ENCODE measurements at regions not wholly inside any gene's neighbourhood (a gene's known extent, or its start where the extent isn't known, plus 50 kb on each side); places are given as distances from the start of the nearest gene placed in this dataset.
A peak's percentile ranks its signal among the peaks of the same experiment; 100 is the strongest.

- Histone ChIP-seq H3K4me2 (ENCODE audit: unreplicated experiment) (no peak overlapping the region), H3K9me2 (ENCODE audit: insufficient read depth) (no peaks in the 10 kb centered on the region), H3K79me2 (ENCODE audit: insufficient read depth) (no peaks in the 10 kb centered on the region), H3K27me3 (replicated peaks; ENCODE audit: insufficient read depth) (no peaks in the 10 kb centered on the region), H2AFZ (no peak overlapping the region), H3F3A (ENCODE audit: insufficient read depth) (no peaks in the 10 kb centered on the region), H3K4me1 (ENCODE audit: insufficient read depth) (no peaks in the 10 kb centered on the region), H3K9ac (no peak overlapping the region), H3K27ac (no peak overlapping the region), H3K4me3 (no peak overlapping the region), H3K9me3 (ENCODE audit: low read depth) (no peaks in the 10 kb centered on the region), H3K36me3 (ENCODE audit: low read depth) (no peaks in the 10 kb centered on the region), H4K20me1 (ENCODE audit: insufficient read depth) (no peaks in the 10 kb centered on the region)
- WGBS, 2 experiments (ENCODE audit: low coverage in 1 of 2, low lambda C conversion rate in 2 of 2, missing lambda C conversion rate in 2 of 2), result 78 to 80% methylated on average over 2 of the region's 2 CpGs
- in situ Hi-C loops (cut with MboI), result no loop called here
- no peak for DNase-seq
- no peak for TF ChIP-seq EZH2phosphoT487 (IDR thresholded peaks at IDR 0.05; ENCODE audit: insufficient read depth, low read depth)
Measured at GRCh38 chr13:77988355-77988754, 69.7 kb upstream of the EDNRB start.

DNA sequence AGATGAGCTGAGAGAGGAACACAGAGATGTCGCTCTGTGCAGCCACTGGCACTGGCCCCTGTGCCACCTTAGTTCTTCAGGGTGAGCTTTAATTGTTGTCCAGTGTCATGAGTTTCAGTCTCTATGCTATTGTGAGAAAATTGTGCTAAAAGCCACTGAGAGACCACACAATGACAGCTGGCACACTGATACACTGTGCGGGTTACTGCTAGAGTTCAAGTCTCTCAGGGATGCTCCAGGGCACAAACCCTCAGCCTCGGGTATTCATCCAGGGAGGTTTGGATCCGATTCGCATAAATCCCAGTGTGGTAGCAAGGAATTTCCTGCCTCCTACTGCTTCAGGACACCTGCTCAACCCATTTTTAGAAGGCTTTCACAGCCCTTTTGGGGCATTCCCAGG is 68.1 kb upstream of the EDNRB start:
- TF ChIP-seq EZH2phosphoT487 (IDR thresholded peaks at IDR 0.05; ENCODE audit: insufficient read depth, low read depth), result no peak
- no peak for TF ChIP-seq EZH2 (IDR thresholded peaks at IDR 0.05; ENCODE audit: insufficient read depth, poor library complexity, severe bottlenecking)
- H3K27me3 ChIP-seq (replicated peaks; ENCODE audit: insufficient read depth), result no peaks in the 10 kb centered on the region
- H3K4me2 ChIP-seq (ENCODE audit: unreplicated experiment), result no peak overlapping the region
- no peak overlapping the region for H3K27ac ChIP-seq
- H2AFZ ChIP-seq, result no peak overlapping the region
- no peaks in the 10 kb centered on the region for H3F3A ChIP-seq (ENCODE audit: insufficient read depth)
- in situ Hi-C loops (cut with MboI), result no loop called here
- no peak overlapping the region for H3K4me3 ChIP-seq
- DNase-seq, result no peak
- no peaks in the 10 kb centered on the region for H3K79me2 ChIP-seq (ENCODE audit: insufficient read depth)
- no peaks in the 10 kb centered on the region for H4K20me1 ChIP-seq (ENCODE audit: insufficient read depth)
- no peak overlapping the region for H3K9ac ChIP-seq
- H3K36me3 ChIP-seq (ENCODE audit: low read depth), result no peaks in the 10 kb centered on the region
- no peaks in the 10 kb centered on the region for H3K9me3 ChIP-seq (ENCODE audit: low read depth)
- H3K4me1 ChIP-seq (ENCODE audit: insufficient read depth), result no peaks in the 10 kb centered on the region
- no peaks in the 10 kb centered on the region for H3K9me2 ChIP-seq (ENCODE audit: insufficient read depth)
- WGBS, 2 experiments (ENCODE audit: low coverage in 1 of 2, low lambda C conversion rate in 2 of 2, missing lambda C conversion rate in 2 of 2), result 83 to 84% methylated on average over 5 of the region's 5 CpGs

DNA sequence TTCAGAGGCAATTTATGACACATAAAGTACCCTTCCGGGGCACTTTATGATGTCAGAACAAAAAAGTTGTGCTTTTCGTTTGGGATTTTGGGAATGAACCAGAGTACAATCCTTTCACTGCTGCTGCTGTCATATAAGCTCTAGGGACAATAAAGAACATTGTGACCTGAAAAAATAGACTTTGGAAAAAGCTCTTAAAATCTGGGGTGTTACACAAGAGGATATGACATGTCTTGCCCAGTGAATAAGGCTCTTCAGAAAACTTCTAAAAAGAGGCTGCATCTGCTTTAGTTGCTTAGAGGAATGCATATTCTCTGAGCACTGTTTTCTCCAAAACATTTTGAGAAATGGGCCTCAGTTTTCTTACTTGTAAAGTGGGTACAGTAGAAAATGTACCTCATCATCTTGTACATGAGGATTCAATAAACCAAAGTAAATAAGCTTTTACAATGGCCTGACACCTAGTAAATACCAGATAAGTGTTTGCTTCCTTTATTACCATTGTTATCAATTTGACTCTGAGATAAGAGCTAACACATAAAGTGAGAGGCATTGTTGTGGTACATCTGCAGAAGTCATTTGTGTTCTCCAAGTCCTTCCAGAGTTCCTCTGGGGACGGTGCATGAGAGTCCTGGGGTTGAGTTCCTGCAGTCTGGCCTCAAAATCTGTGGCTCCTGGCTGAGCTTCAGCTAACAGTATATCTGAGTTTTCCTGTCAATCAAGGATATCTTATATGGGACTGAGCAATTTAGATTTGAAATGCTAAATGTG is 67.4 kb upstream of the EDNRB start:
- H3K4me3 ChIP-seq, result no peak overlapping the region
- in situ Hi-C loops (cut with MboI), result no loop called here

DNA sequence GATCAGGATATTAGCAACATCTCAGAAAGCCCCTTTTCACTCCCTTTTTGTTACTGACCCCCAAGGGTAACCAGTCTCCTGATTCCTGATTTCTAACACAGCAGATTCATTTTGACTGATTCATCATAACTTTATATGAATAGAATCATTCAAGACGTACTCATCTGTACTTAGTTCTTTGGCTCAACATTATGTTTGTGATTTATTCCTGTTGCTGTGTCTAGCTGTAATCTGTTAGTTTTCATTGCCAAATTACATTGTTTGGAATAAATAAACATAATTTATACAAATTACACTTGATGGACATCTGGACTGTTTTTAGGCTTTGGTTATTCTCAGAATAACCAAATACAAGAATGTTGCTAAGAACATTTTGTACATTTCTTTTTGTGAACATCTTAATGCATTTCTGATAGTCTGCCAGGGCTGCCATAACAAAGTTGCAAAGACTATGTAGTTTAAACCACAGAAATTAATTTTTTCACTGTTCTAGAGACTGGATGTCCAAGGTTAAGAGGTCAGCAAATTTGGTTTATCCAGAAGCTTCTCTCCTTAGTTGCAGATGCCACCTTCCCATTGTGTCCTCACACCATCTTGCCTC is 62.8 kb upstream of the EDNRB start:
- in situ Hi-C loops (cut with MboI), result no loop called here
- Histone ChIP-seq H3K9me2 (ENCODE audit: insufficient read depth) (no peaks in the 10 kb centered on the region), H3K9ac (no peak overlapping the region), H3K79me2 (ENCODE audit: insufficient read depth) (no peaks in the 10 kb centered on the region), H3K36me3 (ENCODE audit: low read depth) (no peaks in the 10 kb centered on the region), H4K20me1 (ENCODE audit: insufficient read depth) (no peaks in the 10 kb centered on the region), H3K4me3 (no peak overlapping the region), H3F3A (ENCODE audit: insufficient read depth) (no peaks in the 10 kb centered on the region), H3K4me2 (ENCODE audit: unreplicated experiment) (no peak overlapping the region), H3K27ac (peak overlapping the region; percentile 50; the same call in 1 of the 2 replicates), H2AFZ (peak overlapping the region; percentile 76), H3K9me3 (ENCODE audit: low read depth) (no peaks in the 10 kb centered on the region), H3K27me3 (replicated peaks; ENCODE audit: insufficient read depth) (no peaks in the 10 kb centered on the region), H3K4me1 (ENCODE audit: insufficient read depth) (peaks cover 16% of the 10 kb centered on the region)
- WGBS, 2 experiments (ENCODE audit: low coverage in 1 of 2, low lambda C conversion rate in 2 of 2, missing lambda C conversion rate in 2 of 2), result 0 to 11% methylated on average over 1 of the region's 1 CpG
- TF ChIP-seq EZH2 (IDR thresholded peaks at IDR 0.05; ENCODE audit: insufficient read depth, poor library complexity, severe bottlenecking) (no peak), EZH2phosphoT487 (IDR thresholded peaks at IDR 0.05; ENCODE audit: insufficient read depth, low read depth) (no peak)
- DNase-seq, result peak; percentile 27

More for the DNA sequence above, 67.4 kb upstream of the EDNRB start:
- peak; percentile 6 for DNase-seq
- H3K27ac ChIP-seq, result no peak overlapping the region
- no peaks in the 10 kb centered on the region for H4K20me1 ChIP-seq (ENCODE audit: insufficient read depth)
- H3K36me3 ChIP-seq (ENCODE audit: low read depth), result no peaks in the 10 kb centered on the region
- 48 to 50% methylated on average over 3 of the region's 3 CpGs for WGBS, 2 experiments (ENCODE audit: low coverage in 1 of 2, low lambda C conversion rate in 2 of 2, missing lambda C conversion rate in 2 of 2)
- no peaks in the 10 kb centered on the region for H3K9me2 ChIP-seq (ENCODE audit: insufficient read depth)
- H3F3A ChIP-seq (ENCODE audit: insufficient read depth), result no peaks in the 10 kb centered on the region
- no peak for TF ChIP-seq EZH2 (IDR thresholded peaks at IDR 0.05; ENCODE audit: insufficient read depth, poor library complexity, severe bottlenecking)
- TF ChIP-seq EZH2phosphoT487 (IDR thresholded peaks at IDR 0.05; ENCODE audit: insufficient read depth, low read depth), result no peak
- H3K4me2 ChIP-seq (ENCODE audit: unreplicated experiment), result no peak overlapping the region
- H2AFZ ChIP-seq, result no peak overlapping the region
- H3K9ac ChIP-seq, result no peak overlapping the region
- no peaks in the 10 kb centered on the region for H3K9me3 ChIP-seq (ENCODE audit: low read depth)
- no peaks in the 10 kb centered on the region for H3K79me2 ChIP-seq (ENCODE audit: insufficient read depth)
- peaks cover 4% of the 10 kb centered on the region for H3K4me1 ChIP-seq (ENCODE audit: insufficient read depth)
- no peaks in the 10 kb centered on the region for H3K27me3 ChIP-seq (replicated peaks; ENCODE audit: insufficient read depth)

All from GM23248 (cell line).